Activated T-helper 1 cell treated with Interleukin-2 at 50 U/mL for 16 hours (primary cell): ENCODE measurements at regions not wholly inside any gene's neighbourhood (a gene's known extent, or its start where the extent isn't known, plus 50 kb on each side); places are given as distances from the start of the nearest gene placed in this dataset.
"Not testable (repeated sequence)": the region's sequence is repeated elsewhere in the genome, so short reads cannot be mapped to it uniquely, and the experiment has no call there.

Experiments
- DNase-seq: peaks from one replicate; pipeline ENCODE4 v3.0.0-alpha.2; 2020; ENCODE audit warnings: low read depth

DNA sequence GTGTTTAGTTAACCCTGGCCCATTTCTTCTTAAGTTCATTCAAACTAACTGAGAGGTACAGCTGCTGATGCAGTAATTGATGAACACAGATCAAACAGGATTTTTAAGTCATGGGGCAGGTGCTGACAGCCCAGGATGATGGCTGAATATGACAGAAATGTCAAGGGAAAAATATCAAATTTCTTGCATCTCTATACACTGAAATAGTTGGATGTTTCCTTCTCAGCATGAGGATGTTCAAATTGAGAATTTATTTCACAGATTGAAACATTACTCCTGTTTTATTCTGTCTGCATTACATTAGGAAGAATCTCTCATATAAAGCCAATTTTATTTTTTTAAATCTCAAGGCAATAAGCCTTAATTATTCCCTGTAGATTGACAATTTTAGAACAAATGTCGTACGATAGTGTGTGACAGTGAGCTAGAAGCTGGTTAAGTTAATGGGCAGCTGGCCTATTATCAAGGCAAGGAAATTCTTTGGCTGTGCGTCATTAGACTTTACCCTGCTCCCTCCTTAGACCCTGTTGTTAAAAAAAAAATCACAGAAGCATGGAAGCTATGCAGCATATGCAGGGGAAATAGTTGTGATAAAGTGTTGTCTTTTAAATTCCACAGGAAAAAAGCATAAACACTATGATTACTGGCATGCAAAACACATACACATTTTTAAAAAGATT is 183.8 kb upstream of the KCNMB2 start:
- no peak for DNase-seq

DNA sequence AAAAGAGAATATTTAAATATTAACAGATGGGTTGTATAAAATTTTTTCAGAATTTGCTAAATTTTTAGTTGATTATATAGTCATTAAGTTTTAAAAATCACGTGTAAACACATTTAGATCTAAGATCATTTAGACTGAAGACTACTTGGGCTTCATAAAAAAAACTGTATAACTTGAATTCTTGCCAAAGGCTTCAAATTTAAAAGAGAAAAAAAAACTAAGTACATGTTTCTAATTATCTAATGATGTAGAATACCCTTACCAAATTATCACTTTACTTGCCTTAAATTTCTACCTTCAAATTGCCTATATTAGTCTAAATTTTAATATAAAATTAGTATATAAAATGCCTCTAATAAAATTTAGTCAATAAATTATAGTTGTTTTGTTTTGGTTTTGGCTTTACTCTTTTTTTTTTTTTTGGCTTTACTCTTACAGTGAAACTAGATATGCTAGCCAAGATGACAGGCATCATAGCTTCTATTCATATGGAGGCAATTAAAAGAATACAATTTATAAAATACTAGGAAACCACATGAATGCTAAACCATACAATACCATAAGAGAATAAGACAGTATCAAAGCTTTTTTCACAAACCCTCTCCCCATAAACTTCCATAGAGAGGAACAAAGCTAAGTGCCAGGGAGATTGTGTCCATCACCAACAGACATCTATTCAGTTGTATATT is 183.1 kb upstream of the KCNMB2 start:
- no peak for DNase-seq

DNA sequence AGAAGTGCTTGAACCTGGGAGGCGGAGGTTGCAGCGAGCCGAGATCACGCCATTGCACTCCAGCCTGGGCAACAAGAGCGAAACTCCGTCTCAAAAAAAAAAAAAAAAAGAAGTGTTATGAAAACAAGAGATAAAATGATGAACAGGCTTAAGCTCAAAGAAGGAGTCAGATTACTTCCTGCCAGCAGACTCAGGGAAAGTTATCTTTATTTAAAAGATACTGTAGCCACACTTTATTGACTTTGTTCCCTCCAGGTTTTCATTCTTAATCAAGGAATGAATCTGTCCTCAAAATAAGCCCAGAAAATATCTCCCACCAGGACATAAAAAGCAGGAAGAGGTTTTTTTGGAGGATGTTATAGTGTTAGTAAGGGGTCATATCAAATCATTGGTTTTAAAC is 176.5 kb upstream of the KCNMB2 start:
- DNase-seq = no peak

DNA sequence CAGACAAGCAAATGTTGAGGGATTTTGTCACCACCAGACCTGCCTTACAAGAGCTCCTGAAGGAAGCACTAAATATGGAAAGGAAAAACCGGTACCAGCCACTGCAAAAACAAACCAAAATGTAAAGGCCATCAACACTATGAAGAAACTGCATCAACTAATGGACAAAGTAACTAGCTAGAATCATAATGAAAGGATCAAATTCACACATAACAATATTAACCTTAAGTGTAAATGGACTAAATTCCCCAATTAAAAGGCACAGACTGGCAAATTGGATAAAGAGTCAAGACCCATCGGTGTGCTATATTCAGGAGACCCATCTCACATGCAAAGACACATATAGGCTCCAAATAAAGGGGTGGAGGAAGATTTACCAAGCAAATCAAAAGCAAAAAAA is 173.2 kb upstream of the KCNMB2 start:
- DNase-seq = not testable (repeated sequence)

DNA sequence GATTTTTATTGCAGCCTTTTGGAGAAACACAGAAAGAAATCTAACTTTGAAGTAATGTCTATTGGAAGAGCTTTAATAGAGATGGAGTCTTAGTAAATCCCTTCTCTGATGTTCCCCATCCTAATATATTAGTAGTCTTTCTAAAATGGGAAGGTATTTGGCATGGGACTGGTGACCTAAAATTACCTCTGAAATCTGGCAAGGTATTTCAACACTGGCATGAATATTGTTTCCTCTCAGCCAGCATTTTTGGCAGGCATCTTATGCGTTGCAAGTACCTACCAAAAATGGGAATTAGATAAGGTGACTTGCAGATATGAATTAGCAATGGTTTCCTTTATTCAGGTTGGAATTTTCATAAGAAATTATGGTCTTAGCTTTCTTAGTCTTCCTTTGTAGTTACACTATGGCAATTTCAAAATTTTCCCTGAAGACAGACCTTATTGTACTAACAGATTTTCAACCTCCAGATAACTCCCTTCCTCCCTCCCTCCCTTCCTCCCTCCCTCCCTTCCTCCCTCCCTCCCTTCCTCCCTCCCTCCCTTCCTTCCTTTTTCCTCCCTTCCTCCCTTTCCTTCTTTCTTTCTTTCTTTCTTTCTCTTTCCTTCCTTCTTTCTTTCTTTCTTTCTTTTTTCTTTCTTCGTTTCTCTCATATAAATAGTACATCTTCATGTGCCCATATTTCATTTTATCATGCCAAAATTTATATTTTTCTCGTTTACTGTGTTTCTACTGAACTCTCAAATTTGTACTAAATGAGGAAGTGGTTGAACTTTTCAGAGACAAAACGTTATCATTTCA is 168.2 kb upstream of the KCNMB2 start:
- DNase-seq = no peak

DNA sequence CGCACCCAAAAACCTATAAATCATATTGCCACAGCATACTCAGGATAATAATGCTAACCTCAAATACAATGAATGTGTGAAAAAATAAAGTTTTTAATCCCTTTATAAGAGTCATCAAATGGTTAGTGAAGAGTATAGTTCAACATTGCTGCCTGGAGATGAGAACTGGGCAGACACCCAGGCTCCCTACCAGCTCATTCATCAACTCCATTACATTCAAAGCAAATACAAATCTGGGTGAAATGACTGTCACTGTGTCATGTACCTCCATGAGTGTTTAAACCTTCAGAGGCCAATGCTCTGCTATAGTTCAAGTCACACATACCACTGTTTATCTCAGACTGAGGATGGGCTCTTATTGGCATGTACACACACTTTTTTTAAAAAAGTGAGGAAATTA is 167.2 kb upstream of the KCNMB2 start:
- DNase-seq = no peak

DNA sequence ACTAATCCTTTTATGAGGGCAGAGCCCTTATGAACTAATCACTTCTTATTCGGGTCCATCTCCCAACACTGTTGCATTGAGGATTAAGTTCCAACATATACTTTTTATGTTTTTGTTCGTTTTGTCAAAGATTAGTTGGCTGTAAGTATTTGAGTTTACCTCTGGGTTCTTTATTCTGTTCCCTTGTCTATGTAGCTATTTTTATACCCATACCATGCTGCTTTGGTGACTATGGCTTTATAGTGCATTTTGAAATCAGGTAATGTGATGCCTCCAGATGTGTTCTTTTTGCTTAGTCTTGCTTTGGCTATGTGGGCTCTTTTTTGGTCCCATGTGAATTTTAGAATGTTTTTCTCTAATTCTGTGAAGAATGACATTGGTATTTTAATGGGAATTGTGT is 166.4 kb upstream of the KCNMB2 start:
- no peak for DNase-seq

DNA sequence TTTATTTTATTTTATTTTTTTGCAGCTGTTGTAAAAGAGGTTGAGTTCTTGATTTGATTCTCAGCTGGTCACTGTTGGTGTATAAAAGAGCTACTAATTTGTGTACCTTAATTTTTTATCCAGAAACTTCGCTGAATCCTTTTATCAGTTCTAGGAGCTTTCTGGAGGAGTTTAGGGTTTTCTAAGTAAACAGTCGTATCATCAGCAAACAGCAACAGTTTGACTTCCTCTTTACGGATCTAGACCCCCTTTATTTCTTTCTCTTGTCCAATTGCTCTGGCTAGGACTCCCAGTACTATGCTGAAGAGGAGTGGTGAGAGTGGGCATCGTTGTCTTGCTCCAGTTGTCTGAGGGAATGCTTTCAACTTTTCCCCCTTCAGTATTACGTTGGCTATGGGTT is 165.8 kb upstream of the KCNMB2 start:
- DNase-seq = no peak

DNA sequence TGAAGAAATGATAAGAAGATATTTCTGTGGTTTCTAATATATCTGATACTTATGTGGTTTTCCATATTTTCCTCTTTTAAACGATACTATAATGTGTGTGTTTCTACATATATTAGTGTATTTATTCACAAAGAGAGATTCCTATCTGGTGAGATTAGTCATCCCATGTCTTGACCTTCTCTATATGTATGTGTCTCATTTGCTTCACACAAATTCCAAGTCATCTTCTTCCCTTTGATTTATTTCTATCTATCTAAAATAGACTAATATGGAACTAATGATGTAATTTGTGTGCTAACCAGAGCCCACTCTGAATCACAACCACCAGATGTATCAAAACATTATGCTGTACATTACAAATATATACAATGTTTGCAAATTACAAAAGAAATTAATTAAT is 154.7 kb upstream of the KCNMB2 start:
- no peak for DNase-seq

DNA sequence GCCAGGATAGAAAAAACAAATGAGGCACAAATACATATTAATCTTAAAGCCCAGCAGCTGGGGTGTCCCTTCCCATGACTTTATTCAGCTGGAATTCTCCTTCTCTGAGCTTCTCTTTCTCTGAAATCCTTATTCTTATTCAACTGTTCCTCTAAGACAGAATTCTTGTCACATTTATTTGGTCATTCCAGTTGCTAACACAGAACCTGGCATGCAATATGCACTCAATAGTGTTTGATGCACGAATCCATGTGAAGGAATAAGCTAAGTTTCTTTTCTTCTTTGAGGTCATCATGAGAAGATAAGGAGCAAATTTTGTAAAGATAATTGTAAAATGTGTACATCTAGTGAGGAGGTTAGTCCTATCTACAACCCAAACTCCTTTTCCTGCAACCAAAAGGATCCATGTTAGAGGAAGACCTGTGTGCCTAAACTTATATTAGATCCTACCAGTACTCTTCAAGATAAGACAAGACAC is 154.2 kb upstream of the KCNMB2 start:
- DNase-seq = no peak

DNA sequence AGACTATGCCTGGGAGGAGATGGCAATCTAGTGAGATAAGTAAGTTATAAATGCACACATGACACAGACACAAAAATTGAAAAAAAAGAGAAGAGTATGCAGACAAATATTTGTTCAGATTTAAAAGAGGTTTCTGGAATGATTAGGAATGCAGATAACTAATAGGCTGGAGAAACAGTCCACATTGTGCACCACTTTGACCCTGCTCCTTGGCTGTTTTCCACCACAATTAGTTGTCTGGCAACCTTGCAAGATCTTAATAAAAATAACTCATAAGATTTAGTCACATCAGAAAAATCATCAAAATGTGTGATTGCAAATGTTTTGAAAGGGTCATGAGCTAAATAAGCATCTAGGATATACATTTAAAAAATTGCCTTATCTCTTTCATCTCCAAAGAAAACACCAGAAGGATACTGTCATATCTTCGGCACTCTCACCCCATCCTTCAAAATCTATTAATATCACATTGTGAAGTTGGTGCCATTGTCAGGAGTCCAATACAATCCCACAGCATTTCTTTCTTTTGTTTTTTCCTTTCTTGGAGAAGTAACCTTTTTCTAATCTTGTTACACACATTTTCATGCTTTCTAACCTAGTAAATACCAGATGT is 153.7 kb upstream of the KCNMB2 start:
- no peak for DNase-seq

DNA sequence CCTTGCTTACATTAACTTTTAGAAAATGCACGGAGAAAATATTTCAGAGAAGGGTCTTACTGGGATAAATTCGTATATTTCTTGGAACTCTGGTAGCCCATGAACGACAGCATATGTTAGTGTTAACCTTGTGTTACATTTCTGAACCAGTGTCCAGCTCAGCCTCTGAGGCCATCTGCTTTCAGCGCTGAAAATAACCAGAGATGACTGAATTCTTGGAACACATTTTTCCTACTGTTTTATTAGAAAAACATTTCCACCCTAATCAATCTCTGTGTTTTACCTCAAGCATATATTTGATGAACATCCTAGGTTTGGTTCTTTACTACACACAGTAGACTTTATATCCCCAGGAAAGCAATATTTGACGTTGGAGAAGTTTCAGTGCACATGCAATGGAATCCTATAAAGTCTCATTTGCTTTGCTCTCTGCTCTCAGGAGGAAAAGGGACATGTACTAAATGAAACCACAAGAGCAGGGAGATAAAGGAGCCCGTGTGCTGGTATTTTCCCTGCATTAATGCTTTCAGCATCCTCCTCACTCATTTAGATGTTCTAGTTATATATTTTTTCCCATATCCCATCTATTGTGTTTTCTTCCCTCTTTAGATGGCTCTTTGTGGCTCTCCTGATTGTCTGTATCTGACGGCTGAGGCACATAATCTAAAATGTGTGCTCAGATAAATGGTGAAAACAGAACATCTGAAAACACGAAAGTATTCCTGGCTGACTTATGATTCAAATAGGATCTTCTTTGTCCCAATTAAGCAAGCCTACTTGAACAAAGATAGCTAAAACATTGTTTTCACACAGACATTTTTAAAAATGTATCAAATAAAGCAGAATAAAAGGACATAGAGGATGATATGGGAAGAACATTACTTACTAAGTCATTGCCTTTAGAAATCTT is 151.7 kb upstream of the KCNMB2 start:
- DNase-seq = no peak

DNA sequence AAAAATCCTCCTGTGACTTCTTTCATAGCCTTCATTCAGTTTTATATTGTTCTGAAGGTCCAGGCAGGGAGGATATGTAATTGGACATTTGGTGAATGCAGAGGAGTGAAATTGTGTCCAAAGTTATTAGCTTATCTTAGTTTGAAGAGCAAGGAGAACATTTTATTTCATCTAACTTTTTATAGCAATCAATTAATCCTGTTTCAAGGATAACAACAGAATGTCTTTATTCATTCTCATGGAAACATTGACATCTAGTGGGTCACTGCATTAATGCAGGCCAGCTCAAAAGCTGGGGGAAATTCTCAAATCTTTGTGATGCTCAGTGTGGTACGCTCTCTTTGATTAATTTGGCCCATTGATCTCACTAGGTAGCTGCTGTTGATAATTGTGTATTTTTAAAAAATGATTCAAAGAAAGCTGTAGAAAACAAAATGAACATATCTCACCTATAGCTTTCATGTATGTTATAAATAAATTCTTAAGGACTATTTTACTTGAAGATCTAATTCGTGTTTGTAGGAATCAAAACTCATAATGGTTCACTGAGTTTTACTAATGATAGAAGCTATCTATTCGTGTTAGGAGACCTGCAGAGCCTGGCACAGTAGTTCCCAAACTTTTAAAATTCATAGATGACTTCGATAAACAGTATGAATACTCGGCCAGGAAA is 150.8 kb upstream of the KCNMB2 start:
- no peak for DNase-seq

DNA sequence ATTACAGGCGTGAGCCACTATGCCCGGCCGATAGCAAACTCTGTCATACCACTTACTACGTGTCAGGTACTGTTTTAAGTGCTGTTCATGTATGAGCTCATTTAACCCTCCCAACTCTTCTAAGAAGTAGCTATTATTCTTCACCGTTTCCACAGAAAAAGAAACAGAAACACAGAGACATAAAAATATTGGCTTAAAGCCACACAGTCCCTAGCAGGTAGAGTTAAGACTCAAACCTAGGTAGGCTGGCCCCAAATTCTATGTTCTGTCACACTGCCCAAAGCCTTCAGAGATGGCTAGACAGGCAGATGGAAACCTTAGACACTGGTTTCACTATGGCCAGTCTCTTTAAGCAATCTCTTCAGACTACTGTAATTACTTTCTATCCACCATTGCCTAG is 149.8 kb upstream of the KCNMB2 start:
- DNase-seq = no peak

DNA sequence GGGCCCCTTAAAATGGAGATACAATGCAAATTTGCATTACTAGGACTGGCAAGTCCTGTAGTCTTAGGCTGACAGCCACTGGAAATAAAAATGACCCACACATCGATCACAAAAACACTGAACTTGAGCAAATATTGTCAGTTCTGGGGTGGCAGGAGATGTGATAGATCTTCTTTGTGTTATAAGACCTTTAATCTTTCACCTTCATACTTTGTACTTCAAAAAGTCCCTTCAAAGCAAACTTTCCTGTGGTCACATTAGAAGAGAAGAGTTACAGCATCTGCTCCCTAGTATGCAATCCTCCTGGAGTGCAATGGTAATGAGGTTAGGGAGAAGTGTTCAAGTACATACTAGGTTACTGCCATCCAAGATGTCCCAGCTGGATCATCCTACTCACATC is 149.4 kb upstream of the KCNMB2 start:
- no peak for DNase-seq

DNA sequence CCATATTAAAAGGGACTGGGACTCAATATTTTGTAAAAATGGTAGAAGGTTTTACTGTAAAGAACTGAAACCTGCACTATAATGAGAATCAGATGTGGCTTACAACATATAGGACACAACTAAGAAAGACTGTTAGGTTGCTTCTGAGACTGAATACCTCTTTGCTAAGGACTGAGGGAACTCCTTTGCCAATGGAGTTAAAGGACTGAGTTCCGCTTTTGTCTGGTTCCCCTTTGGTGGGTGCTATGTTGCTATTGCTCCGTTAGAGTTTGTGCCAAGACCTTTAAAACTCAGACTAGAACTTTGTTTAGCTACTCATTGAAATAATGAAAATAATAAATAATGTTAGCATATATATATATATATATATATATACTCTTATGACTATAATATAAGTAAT is 147.8 kb upstream of the KCNMB2 start:
- DNase-seq = no peak

DNA sequence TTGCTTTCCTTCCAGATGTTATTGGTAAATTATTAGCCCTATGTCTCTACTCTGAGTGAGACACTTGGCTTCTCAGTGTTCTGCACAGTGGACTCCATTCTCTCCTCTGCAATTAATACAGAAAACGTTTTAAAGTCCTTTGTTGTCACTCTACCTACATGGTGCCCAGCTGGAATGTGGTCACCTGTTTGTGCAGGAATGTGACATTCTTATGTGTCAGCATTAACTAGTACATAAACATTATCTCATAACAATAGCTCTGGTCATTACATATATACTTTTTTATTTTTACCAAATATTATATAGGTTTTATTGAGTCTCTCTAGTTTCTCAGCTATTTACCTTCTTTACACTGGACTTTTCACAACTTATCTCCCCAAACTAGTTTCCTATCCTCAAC is 147.0 kb upstream of the KCNMB2 start:
- DNase-seq = no peak

DNA sequence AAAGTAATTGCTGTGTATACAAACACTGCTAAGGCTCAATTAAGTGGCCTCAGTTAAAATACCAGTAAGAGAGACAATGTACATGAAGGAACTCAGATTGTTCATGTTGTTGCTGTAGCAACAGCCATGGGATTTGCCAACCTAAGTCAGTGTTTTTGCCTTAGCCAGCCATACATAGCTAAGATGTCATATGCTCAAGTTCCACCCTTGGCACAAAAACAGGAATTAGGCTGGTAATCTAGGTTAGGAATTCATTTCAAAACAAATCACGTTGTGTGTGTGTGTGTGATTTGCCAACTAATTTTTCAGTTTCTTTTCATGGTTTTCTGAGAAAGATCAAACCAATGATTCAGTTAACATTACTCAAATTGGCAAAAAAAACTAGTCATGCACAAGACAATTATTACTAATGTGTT is 143.7 kb upstream of the KCNMB2 start:
- DNase-seq = no peak

DNA sequence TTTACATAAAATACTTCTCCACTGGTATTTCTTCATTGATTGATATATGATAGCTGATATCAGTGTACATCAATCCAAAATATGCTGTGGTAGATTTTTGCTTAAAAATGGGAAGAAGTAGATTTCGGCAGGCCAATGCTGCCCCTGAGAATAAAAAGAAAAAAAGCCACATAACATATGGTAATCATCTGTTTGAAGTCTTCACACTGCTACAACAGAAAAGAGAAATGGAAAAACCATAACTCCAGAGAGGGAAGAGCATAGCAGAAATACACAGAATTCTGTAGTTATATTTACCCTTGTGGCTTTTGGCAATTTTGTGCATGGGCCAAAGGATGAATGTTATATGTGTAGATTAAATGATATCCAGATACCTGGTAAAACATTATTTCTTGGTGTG is 143.1 kb upstream of the KCNMB2 start:
- DNase-seq = no peak

DNA sequence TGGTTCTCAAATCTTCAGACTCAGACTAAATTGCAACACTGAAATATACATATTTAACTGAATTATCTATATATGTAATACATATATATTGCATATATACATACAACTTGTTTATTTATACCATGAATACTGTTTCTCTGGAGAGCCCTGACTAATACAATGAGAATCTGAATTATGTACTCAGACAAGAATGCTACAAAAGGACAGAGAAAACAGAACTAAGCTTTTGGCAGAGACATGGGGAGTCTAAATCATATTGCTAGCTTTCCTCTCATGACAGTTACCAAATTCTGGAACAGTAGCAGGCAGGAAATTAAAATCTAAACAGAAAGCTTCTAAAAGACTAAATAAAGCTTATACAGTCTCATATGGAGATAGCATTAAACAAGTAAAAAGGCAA is 142.4 kb upstream of the KCNMB2 start:
- DNase-seq = no peak

DNA sequence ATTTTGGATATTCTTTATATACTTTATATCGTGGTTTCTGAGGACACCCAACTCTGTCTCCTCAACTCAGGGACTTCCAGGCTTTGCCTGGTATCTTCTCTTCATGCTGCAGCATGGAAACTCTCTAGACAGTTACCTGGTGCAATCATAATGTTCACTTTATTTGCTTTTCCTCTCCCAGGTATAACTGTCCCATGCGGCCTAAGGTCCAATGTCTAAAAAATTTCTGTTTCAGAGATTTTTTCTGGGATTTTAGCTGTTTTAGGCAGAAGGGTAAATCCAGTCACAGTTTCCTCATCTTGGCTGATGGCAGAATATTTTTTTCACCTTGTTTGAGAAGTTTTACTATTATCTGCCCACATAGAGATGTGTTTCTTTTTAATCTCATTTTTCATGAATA is 139.9 kb upstream of the KCNMB2 start:
- no peak for DNase-seq
